GM23338 (cell line): ENCODE measurements at regions not wholly inside any gene's neighbourhood (a gene's known extent, or its start where the extent isn't known, plus 50 kb on each side); places are given as distances from the start of the nearest gene placed in this dataset.

Source experiments
- ATAC-seq: fragments of 200-7000 bp; cut with Tn5 transposase; 3 replicates; pipeline ENCODE4 v1.9.1; 2020
- DNase-seq: peaks from one replicate; pipeline ENCODE4 v3.0.0-alpha.2; 2015; ENCODE audit warnings: low spot score
- H2AFZ ChIP-seq: fragments of 200-600 bp; sonication (generic); 2 replicates; pipeline ENCODE4 v1.8.0; 2016; ENCODE audit warnings: antibody characterized with exemption, mild to moderate bottlenecking, moderate library complexity
- H3F3A ChIP-seq: fragments of 200-600 bp; sonication (generic); replicated peaks from 2 replicates; pipeline ENCODE4 v1.8.0; 2017; ENCODE audit warnings: antibody characterized with exemption, mixed run types, low read depth
- H3K27ac ChIP-seq: fragments of 200-600 bp; sonication (generic); 2 replicates; pipeline ENCODE4 v1.6.1; 2016; ENCODE audit warnings: low read depth
- H3K27me3 ChIP-seq: fragments of 200-600 bp; sonication (generic); 2 replicates; pipeline ENCODE4 v1.8.0; 2016; ENCODE audit warnings: mild to moderate bottlenecking, mixed run types, moderate library complexity; ENCODE audit not compliant: insufficient read depth
- H3K36me3 ChIP-seq: fragments of 200-600 bp; sonication (generic); 2 replicates; pipeline ENCODE4 v1.8.0; 2016; ENCODE audit warnings: mild to moderate bottlenecking; ENCODE audit not compliant: insufficient read depth
- H3K4me1 ChIP-seq: fragments of 200-600 bp; sonication (generic); 2 replicates; pipeline ENCODE4 v1.8.0; 2016; ENCODE audit warnings: mild to moderate bottlenecking, moderate library complexity; ENCODE audit not compliant: insufficient read depth
- H3K4me2 ChIP-seq: fragments of 200-600 bp; sonication (generic); 2 replicates; pipeline ENCODE4 v1.7.1; 2017; ENCODE audit warnings: mixed run types
- H3K4me3 ChIP-seq: fragments of 200-600 bp; sonication (generic); 2 replicates; pipeline ENCODE4 v1.6.1; 2016; ENCODE audit warnings: mixed run types
- H3K79me2 ChIP-seq: fragments of 200-600 bp; sonication (generic); replicated peaks from 2 replicates; pipeline ENCODE4 v1.8.0; 2017; ENCODE audit warnings: mild to moderate bottlenecking; ENCODE audit not compliant: insufficient read depth
- H3K9me2 ChIP-seq: fragments of 200-600 bp; sonication (generic); 2 replicates; pipeline ENCODE4 v1.8.0; 2017; ENCODE audit not compliant: insufficient read depth
- H4K20me1 ChIP-seq: fragments of 200-600 bp; sonication (generic); replicated peaks from 2 replicates; pipeline ENCODE4 v1.8.0; 2017; ENCODE audit warnings: mild to moderate bottlenecking; ENCODE audit not compliant: insufficient read depth
- H3K27ac Mint-ChIP-seq: 2 replicates; pipeline ENCODE4 v1.8.0; 2020; ENCODE audit warnings: inconsistent platforms, mild to moderate bottlenecking, moderate library complexity, mixed read lengths
- H3K27me3 Mint-ChIP-seq: 3 replicates; pipeline ENCODE4 v1.8.0; 2022; ENCODE audit warnings: low read depth, mild to moderate bottlenecking, moderate library complexity, mixed read lengths, inconsistent platforms; ENCODE audit not compliant: insufficient read depth, poor library complexity
- H3K36me3 Mint-ChIP-seq: 3 replicates; pipeline ENCODE4 v1.8.0; 2021; ENCODE audit warnings: low read depth, mild to moderate bottlenecking, inconsistent platforms, moderate library complexity, mixed read lengths
- H3K4me1 Mint-ChIP-seq: 3 replicates; pipeline ENCODE4 v1.8.0; 2020; ENCODE audit warnings: mild to moderate bottlenecking, inconsistent platforms, mixed read lengths
- H3K4me3 Mint-ChIP-seq: 3 replicates; pipeline ENCODE4 v1.8.0; 2021; ENCODE audit warnings: moderate library complexity, mild to moderate bottlenecking, inconsistent platforms, mixed read lengths
- H3K9me3 Mint-ChIP-seq: 3 replicates; pipeline ENCODE4 v1.8.0; 2020; ENCODE audit warnings: moderate library complexity, mild to moderate bottlenecking, inconsistent platforms, mixed read lengths
- CREB1 ChIP-seq: fragments of 250-450 bp; sonication (Bioruptor Pico); IDR thresholded peaks from 2 replicates; pipeline ENCODE4 v1.5.0; 2020; ENCODE audit warnings: low read depth, mild to moderate bottlenecking, moderate library complexity
- EZH2 ChIP-seq: fragments of 200-600 bp; sonication (generic); IDR thresholded peaks from one replicate; pipeline ENCODE4 v1.8.0; 2017; ENCODE audit warnings: antibody characterized with exemption, mild to moderate bottlenecking, low read depth; ENCODE audit not compliant: unreplicated experiment
- EZH2phosphoT487 ChIP-seq: fragments of 200-600 bp; sonication (generic); IDR thresholded peaks from one replicate; pipeline ENCODE4 v1.8.1; 2018; ENCODE audit warnings: antibody characterized with exemption; ENCODE audit not compliant: unreplicated experiment
- JUNB ChIP-seq: IDR thresholded peaks from one replicate; pipeline ENCODE4 v1.6.1; 2016; ENCODE audit warnings: antibody characterized with exemption; ENCODE audit not compliant: unreplicated experiment
- NANOG ChIP-seq: IDR thresholded peaks from 2 replicates; pipeline ENCODE4 v1.6.1; 2016; ENCODE audit warnings: antibody characterized with exemption, borderline replicate concordance
- POLR2AphosphoS5 ChIP-seq: IDR thresholded peaks from 2 replicates; pipeline ENCODE4 v1.6.1; 2016; ENCODE audit warnings: antibody characterized with exemption, low read depth
- ZNF114 ChIP-seq: fragments of 250-450 bp; sonication (Bioruptor Pico); IDR thresholded peaks from 2 replicates; pipeline ENCODE4 v1.5.0; 2020; ENCODE audit warnings: mild to moderate bottlenecking, moderate library complexity
- ZNF462 ChIP-seq: fragments of 250-450 bp; sonication (Bioruptor Pico); IDR thresholded peaks from 2 replicates; pipeline ENCODE4 v1.5.0; 2020; ENCODE audit warnings: mild to moderate bottlenecking, moderate library complexity
- TF ChIP-seq, protein P1 (sequence below): IDR thresholded peaks from one replicate; pipeline ENCODE4 v1.6.1; 2018; ENCODE audit warnings: antibody characterized with exemption; ENCODE audit not compliant: unreplicated experiment

GRCh38 chr12:90501412-90501811 is 453.6 kb downstream of the CCER1 start (continued):
- TF ChIP-seq EZH2 (no peak), ZNF114 (CRISPR knock-in tag) (no peak)

DNA sequence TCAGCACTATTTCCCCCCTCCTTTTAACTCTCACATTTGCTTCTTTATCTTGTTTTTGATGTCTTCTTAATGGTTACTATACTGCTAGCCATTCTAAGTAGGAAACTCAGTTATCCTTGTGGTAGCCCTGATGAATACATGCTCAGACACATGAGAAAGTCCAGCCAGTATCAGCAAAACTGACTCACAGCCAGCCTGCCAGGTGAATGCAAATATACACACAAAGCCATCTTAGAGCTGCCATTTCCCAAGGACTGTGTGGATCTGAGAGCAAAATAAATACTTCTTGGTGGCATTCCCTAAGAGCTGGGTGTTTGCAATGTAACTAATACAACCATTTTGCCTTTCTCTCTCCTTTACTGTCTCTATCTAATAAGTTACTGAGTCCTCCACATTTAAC is 455.2 kb downstream of the CCER1 start:
- Mint-ChIP-seq H3K4me3 (no peak overlapping the region), H3K4me1 (no peaks in the 10 kb centered on the region)

GRCh38 chr12:90497923-90498545 is 456.9 kb downstream of the CCER1 start:
- no peaks in the 10 kb centered on the region for H3K79me2 ChIP-seq
- no peaks in the 10 kb centered on the region for H4K20me1 ChIP-seq
- ATAC-seq = no peak
- no peaks in the 10 kb centered on the region for H3K4me1 ChIP-seq
- DNase-seq = no peak
- Mint-ChIP-seq H3K4me3 (no peak overlapping the region), H3K27ac (no peak overlapping the region), H3K4me1 (no peaks in the 10 kb centered on the region), H3K36me3 (no peaks in the 10 kb centered on the region; the same call in 2 of the 3 replicates), H3K9me3 (no peaks in the 10 kb centered on the region), H3K27me3 (peaks cover 4% of the 10 kb centered on the region)
- H3K36me3 ChIP-seq = no peaks in the 10 kb centered on the region
- H3F3A ChIP-seq = no peaks in the 10 kb centered on the region
- H3K27ac ChIP-seq = no peak overlapping the region
- H3K27me3 ChIP-seq = no peaks in the 10 kb centered on the region
- H2AFZ ChIP-seq = no peak overlapping the region
- no peak overlapping the region for H3K4me3 ChIP-seq
- H3K4me2 ChIP-seq = no peak overlapping the region
- peaks cover 4% of the 10 kb centered on the region; the same call in 1 of the 2 replicates for H3K9me2 ChIP-seq
- TF ChIP-seq ZNF114 (CRISPR knock-in tag) (no peak), NANOG (no peak), ZNF462 (CRISPR knock-in tag) (no peak), EZH2phosphoT487 (no peak), CREB1 (no peak), JUNB (no peak), EZH2 (no peak), POLR2AphosphoS5 (no peak)
- TF ChIP-seq, protein P1, sequence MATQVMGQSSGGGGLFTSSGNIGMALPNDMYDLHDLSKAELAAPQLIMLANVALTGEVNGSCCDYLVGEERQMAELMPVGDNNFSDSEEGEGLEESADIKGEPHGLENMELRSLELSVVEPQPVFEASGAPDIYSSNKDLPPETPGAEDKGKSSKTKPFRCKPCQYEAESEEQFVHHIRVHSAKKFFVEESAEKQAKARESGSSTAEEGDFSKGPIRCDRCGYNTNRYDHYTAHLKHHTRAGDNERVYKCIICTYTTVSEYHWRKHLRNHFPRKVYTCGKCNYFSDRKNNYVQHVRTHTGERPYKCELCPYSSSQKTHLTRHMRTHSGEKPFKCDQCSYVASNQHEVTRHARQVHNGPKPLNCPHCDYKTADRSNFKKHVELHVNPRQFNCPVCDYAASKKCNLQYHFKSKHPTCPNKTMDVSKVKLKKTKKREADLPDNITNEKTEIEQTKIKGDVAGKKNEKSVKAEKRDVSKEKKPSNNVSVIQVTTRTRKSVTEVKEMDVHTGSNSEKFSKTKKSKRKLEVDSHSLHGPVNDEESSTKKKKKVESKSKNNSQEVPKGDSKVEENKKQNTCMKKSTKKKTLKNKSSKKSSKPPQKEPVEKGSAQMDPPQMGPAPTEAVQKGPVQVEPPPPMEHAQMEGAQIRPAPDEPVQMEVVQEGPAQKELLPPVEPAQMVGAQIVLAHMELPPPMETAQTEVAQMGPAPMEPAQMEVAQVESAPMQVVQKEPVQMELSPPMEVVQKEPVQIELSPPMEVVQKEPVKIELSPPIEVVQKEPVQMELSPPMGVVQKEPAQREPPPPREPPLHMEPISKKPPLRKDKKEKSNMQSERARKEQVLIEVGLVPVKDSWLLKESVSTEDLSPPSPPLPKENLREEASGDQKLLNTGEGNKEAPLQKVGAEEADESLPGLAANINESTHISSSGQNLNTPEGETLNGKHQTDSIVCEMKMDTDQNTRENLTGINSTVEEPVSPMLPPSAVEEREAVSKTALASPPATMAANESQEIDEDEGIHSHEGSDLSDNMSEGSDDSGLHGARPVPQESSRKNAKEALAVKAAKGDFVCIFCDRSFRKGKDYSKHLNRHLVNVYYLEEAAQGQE = no peak

More for the DNA sequence above, 455.2 kb downstream of the CCER1 start:
- Histone ChIP-seq H3K27ac (no peak overlapping the region), H3K4me3 (no peak overlapping the region), H2AFZ (no peak overlapping the region), H3K4me2 (no peak overlapping the region), H3K4me1 (no peaks in the 10 kb centered on the region), H3K27me3 (no peaks in the 10 kb centered on the region), H3K9me2 (peaks cover 4% of the 10 kb centered on the region; the same call in 1 of the 2 replicates), H4K20me1 (no peaks in the 10 kb centered on the region), H3K79me2 (no peaks in the 10 kb centered on the region), H3K36me3 (no peaks in the 10 kb centered on the region), H3F3A (no peaks in the 10 kb centered on the region)
- peaks cover 4% of the 10 kb centered on the region for H3K27me3 Mint-ChIP-seq
- H3K27ac Mint-ChIP-seq = no peak overlapping the region
- DNase-seq = no peak
- no peaks in the 10 kb centered on the region; the same call in 2 of the 3 replicates for H3K36me3 Mint-ChIP-seq
- no peaks in the 10 kb centered on the region for H3K9me3 Mint-ChIP-seq
- ATAC-seq = no peak
- no peak for TF ChIP-seq NANOG
- TF ChIP-seq CREB1 = no peak
